Esophagus muscularis mucosa (tissue), 4 donors: ENCODE measurements at regions not wholly inside any gene's neighbourhood (a gene's known extent, or its start where the extent isn't known, plus 50 kb on each side); places are given as distances from the start of the nearest gene placed in this dataset.

ENCODE experiments used
- CTCF ChIP-seq, 3 experiments: fragments of 200-600 bp in 2 of 3; fragments of 450-650 bp in 1 of 3; sonication (generic) in 2 of 3; IDR thresholded peaks; one replicate each; pipeline ENCODE4 v1.5.1; 2017 to 2019; ENCODE audit warnings: antibody characterized with exemption in 3 of 3, mild to moderate bottlenecking in 2 of 3, moderate library complexity in 1 of 3
- EP300 ChIP-seq: sonication (generic); formaldehyde crosslinking; IDR thresholded peaks from one replicate; pipeline ENCODE4 v1.6.1; 2017; ENCODE audit warnings: antibody characterized with exemption
- POLR2AphosphoS5 ChIP-seq, 2 donors: sonication (generic); formaldehyde crosslinking; IDR thresholded peaks; one replicate each; pipeline ENCODE4 v1.6.1; 2017; ENCODE audit warnings: antibody characterized with exemption in 2 of 2

DNA sequence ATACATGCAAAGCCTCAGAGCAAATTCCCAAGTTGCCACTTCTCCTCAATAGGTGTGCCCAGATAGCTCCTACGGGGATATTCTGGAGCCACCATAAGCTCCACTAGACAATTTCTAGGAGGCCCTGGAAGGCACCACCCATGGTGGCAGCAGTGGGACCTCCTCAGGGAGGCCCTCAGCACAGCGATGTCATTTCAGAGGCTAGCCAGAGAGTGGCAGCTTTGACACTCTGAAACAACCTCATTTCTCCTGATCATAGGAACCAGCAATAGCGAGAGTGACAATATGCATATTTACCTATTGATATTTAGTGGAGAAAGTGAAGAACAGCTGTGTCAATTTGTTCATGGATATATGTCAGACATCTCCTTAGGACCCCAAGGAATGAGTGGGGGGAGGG is 612.3 kb downstream of the SOX5 start:
- TF ChIP-seq EP300 (no peak), CTCF (IDR thresholded peaks at IDR 0.05) (no peak), POLR2AphosphoS5 (IDR thresholded peaks at IDR 0.05) (no peak)
